ENCODE measurements at regions not wholly inside any gene's neighbourhood (a gene's known extent, or its start where the extent isn't known, plus 50 kb on each side); places are given as distances from the start of the nearest gene placed in this dataset.

DNA sequence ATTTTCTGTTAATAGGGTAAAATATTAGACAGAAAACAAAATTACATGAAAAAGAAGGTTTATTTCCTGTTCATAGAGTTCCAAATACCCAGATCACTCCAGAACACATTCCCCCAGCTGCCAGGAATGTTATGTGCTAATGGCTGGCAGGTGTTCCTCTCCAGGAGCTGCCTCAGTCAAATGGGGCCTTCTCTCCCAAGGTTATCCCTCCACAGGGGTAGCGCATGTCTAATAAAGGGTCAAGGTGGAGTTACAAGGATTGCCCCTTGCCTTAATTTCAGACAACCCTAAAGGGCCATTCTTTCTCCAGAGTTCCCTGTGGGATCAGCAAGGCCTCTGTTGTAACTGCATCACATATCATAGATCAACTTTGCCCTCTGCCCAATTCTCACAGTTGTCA, 148.6 kb upstream of the PLPPR1 start:
- TF ChIP-seq, protein P1, sequence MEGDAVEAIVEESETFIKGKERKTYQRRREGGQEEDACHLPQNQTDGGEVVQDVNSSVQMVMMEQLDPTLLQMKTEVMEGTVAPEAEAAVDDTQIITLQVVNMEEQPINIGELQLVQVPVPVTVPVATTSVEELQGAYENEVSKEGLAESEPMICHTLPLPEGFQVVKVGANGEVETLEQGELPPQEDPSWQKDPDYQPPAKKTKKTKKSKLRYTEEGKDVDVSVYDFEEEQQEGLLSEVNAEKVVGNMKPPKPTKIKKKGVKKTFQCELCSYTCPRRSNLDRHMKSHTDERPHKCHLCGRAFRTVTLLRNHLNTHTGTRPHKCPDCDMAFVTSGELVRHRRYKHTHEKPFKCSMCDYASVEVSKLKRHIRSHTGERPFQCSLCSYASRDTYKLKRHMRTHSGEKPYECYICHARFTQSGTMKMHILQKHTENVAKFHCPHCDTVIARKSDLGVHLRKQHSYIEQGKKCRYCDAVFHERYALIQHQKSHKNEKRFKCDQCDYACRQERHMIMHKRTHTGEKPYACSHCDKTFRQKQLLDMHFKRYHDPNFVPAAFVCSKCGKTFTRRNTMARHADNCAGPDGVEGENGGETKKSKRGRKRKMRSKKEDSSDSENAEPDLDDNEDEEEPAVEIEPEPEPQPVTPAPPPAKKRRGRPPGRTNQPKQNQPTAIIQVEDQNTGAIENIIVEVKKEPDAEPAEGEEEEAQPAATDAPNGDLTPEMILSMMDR (IDR thresholded peaks at IDR 0.05) = no peak
- no peak for TF ChIP-seq TCF12 (IDR thresholded peaks at IDR 0.05)
- no peak for TF ChIP-seq RXRA (IDR thresholded peaks at IDR 0.05; ENCODE audit: borderline replicate concordance, low read depth)
- no peak for TF ChIP-seq TEAD4 (IDR thresholded peaks at IDR 0.05; ENCODE audit: borderline replicate concordance, insufficient read depth)
- TF ChIP-seq POLR2AphosphoS5 (IDR thresholded peaks at IDR 0.05; ENCODE audit: low read depth, low read length) = no peak
- TF ChIP-seq FOSL2 (IDR thresholded peaks at IDR 0.05; ENCODE audit: borderline replicate concordance, low read depth) = no peak
- TF ChIP-seq, protein P2, sequence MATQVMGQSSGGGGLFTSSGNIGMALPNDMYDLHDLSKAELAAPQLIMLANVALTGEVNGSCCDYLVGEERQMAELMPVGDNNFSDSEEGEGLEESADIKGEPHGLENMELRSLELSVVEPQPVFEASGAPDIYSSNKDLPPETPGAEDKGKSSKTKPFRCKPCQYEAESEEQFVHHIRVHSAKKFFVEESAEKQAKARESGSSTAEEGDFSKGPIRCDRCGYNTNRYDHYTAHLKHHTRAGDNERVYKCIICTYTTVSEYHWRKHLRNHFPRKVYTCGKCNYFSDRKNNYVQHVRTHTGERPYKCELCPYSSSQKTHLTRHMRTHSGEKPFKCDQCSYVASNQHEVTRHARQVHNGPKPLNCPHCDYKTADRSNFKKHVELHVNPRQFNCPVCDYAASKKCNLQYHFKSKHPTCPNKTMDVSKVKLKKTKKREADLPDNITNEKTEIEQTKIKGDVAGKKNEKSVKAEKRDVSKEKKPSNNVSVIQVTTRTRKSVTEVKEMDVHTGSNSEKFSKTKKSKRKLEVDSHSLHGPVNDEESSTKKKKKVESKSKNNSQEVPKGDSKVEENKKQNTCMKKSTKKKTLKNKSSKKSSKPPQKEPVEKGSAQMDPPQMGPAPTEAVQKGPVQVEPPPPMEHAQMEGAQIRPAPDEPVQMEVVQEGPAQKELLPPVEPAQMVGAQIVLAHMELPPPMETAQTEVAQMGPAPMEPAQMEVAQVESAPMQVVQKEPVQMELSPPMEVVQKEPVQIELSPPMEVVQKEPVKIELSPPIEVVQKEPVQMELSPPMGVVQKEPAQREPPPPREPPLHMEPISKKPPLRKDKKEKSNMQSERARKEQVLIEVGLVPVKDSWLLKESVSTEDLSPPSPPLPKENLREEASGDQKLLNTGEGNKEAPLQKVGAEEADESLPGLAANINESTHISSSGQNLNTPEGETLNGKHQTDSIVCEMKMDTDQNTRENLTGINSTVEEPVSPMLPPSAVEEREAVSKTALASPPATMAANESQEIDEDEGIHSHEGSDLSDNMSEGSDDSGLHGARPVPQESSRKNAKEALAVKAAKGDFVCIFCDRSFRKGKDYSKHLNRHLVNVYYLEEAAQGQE (IDR thresholded peaks at IDR 0.05; ENCODE audit: low read depth, low read length) = no peak
- TF ChIP-seq SIN3A (IDR thresholded peaks at IDR 0.05; ENCODE audit: borderline replicate concordance, low read depth, low read length) = no peak

Data from SK-N-SH (cell line).